GM04503 (cell line): ENCODE measurements at regions not wholly inside any gene's neighbourhood (a gene's known extent, or its start where the extent isn't known, plus 50 kb on each side); places are given as distances from the start of the nearest gene placed in this dataset.

ENCODE experiments used
- DNase-seq: peaks from one replicate; pipeline ENCODE4 v3.0.0-alpha.2; 2012; ENCODE audit warnings: low read depth

DNA sequence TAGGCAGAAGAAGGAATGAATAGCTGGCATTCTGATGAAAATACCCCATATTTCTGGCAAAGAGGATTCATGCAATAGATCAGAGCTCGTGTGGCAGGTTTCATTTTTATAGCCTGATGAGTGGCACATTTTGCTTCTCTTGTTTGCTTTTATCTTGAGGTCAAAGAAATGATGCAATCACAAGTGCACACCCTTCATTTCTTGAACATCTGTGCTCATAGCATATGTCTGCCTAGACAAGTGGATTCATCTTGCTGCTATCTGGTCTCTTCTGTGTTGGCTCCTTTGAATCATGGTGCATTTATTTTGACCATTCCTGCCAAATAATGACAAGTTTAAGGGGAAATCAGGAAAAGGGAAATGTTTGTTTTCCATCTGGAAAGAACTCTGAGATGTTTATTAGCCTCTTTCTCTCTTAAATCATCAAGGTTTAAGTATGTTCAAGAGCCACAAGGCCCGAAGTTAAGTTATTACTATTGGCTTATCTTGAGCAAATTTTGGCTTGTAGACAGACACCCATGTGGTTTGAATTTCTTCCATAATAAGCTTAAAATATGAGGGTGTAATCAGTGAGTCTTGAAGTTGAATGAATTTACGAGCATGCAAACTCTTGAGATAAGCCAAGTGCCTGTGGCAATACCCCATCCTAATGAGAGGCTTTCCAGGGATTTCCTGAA, 59.3 kb upstream of the HS3ST1 start:
- DNase-seq, result no peak

DNA sequence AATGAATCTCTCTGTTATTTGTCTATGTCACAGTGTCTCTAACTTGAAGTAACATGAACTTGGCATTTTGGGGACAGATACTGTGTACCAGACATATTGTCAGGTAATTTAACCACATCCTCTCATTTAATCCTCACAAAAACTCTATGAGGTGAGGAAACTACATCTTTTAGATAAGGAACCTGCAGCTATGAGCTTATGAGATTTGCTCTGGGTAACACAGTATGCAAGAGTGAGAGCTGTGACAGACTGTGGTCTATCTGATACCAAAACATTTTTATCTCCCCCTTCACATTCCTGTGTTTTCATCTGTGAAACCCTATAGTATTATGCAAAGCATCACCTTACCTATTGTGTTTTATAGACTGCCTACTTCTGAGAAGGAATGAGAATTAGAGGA, 58.4 kb upstream of the HS3ST1 start:
- no peak for DNase-seq

DNA sequence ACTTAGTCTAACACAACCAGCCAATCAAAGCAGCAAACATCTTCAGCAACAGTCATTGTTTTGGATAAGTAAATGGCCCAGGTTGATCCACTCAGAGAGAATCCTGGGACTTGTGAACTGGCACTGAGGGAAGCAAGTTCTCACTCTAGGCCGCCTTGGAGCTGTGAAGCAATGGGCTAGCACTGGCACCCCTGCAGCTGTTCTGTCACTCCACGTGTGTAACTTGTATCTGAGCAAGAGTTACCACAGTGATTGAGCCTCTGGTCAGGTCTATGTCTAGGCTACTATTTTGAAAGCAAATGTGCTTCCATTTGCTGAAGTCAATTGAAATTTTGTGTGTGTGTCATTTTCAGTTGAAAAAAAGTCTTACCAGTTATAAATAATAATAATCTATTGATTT, 57.2 kb upstream of the HS3ST1 start:
- DNase-seq, result no peak

- DNase-seq, result no peak
Observed at GRCh38 chr4:11484531-11484930, 55.8 kb upstream of the HS3ST1 start.

DNA sequence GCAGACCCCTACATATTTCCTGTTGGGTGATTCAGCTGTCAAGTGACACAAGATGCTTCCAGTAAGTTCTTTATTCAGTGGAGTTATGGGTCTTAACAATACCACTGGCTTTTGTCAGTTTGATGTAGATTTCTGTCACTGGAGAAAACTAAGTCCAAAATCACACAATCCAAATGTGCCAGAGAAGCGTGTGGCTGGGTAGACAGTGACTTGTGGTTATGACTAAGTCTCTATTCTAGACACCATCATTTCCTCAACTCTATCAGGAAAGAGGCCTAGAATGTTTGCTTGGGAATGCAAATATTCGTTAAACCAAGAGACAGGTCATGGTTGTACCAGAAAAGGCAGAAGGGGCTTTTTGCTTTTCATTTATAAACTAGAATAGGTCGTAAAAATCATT, 54.4 kb upstream of the HS3ST1 start:
- DNase-seq, result no peak

DNA sequence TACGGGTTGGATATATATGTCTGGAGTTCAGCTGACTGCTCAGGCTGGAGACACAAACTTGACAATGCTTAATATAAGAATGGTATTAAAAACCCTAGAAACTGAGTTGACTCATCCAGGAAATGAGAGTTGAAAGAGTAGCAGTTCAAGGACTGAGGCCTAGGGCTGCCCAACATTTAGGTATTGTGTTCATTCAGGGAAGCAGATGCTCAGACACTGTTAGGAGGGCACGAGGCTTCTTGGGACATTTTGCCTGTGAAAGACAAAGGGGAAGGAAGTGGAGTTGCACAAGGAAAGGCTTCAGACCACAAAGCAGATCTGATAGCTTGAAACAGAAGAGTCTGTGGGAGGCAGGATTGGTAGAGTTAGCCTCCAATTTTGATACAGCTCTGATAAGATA, 52.0 kb upstream of the HS3ST1 start:
- no peak for DNase-seq
